ENCODE measurements at regions not wholly inside any gene's neighbourhood (a gene's known extent, or its start where the extent isn't known, plus 50 kb on each side); places are given as distances from the start of the nearest gene placed in this dataset.
"Not testable (repeated sequence)": the region's sequence is repeated elsewhere in the genome, so short reads cannot be mapped to it uniquely, and the experiment has no call there.

DNA sequence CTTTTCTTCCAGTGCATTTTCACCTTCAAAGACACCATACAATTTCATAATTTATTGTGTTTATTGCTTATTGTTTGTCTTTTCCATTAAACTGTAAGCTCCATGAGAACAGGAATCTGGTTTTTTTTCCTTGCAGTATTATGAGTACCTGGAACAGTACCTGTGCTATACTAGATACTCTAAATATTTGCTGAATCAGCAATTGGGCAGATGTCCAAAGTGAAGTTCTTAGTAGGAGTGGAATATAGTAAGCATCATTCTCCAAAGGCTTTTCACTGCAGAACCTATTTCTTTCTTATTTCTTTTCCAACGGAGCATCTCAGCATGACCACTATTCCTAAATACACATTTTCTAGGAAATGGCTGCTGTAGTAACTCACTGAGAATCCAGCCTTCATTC is 269.0 kb upstream of the CCL2 start:
- no peak for DNase-seq

DNA sequence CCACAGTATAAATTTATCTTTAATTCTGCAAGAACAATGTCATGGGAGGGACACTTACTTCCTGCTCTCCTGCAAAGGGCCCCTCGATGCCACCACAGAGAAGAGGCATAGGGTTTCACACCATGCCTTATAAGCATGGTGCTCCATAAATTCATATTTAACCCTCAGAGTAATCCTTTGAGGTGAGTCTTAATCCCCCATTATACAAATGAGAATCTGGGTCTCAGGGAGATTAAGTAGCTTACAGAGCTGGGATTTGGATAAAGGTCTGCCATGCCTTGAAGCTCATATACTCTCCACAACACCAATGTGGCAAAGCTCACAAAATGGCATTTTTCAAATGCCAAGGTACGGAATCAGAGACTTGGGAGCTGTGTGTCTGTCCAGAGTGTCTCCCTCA is 268.5 kb upstream of the CCL2 start:
- no peak for DNase-seq

DNA sequence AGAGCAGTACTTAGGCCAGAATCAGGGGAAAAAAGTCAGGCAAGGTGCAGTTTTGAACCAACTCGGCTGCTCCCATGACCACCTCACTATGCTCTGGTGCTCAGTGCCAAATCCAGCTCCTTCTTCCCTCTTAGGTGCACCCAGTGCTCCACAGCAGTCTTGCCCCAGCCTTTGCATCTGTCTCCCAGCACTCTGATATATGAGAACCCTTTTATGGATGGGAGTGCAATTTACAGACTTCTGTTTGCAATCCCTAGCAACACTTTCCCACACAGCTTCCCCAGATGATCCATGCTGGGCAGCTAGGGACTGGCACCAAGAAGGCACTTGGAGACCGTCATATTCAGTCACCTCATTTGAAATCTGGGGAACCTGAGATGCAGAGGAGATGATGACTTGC is 267.9 kb upstream of the CCL2 start:
- DNase-seq: no peak

DNA sequence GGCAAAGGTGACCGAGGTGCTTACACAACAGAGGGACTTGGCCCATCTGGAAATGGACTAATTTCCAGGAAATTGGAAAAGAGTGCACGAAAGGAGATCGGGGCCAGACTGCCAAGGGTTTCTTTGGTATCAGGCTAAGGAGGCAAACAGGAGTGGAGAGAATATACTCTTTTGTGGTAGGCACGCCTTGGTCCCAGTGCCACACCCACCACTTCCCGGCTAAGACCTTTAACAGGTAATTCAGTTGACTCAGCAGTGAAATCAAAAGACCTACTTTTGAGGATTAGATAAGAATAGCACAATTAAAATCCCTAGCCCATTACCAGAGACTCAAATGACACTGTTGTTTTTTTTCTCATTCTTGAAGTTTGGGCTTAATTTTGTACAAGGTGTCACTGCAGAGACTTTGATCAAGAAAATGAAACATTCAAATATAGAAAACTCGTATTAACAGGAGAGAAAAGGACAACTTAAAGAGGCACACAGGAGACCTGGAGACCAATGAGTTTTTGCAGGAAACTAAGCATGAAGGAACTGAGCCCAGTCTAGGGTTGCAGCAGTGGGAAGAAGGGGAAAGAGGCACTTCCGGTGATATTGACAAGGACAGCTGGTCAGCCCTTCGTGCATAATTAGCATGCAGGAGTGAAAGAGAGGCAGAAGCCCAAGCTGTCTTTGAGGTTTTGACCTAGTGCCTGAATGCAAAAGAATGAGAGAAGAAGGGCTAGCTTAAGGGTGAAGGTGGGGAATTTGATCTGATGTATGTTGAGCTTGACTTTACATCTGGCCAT is 265.5 kb upstream of the CCL2 start:
- DNase-seq: no peak

DNA sequence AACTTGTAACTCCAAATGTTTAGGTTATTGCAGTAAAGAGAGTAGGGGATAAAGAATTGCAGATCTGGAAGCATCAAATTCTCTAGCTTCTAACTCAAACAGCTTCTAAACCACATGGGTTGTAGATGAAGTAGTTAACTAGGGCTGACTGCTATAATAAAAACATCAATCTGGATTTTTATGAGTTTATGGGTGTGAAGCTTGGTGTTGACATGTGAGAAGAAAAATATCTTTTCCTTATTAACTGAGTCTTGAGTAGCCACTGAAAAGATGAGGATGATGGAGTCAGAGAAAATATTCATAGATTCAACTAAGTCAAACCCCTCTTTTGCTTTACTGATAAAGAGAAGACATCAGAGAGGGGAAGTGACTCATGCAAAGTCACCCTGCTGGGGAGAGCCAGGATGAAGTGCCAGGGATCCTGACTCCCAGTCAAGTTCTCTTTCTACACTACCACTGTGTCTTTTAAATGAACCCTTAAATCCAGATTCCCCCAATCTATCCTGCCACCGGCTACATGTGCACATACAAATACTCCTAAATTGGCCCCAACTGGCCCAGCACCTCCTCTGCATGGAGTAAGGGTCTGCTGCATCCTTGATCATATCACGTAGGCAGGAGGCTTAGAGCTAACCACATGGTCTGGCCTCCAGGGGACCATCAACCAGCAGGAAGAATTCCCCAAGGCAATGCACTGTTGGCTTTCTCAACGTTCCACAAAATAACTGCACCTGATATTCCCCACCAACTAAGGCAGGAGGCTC is 264.0 kb upstream of the CCL2 start:
- no peak for DNase-seq

DNA sequence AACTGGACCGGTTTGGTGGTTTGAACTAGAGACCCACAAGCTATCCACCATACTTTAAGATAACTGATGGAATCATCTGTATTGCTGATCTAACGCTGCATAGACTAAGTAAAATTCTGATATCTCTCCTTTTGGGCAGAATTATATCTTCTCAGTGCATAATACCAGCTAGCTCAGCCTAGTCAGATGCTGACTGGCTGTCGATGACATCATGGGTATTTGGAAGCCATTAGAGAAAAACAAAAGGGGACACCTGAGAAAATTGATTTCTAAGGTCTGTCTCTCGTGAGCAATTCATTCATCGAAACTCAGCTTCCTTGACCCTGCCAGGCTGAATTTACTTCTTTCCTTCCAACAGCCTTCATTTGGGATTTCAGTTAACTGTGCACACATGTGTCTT is 263.0 kb upstream of the CCL2 start:
- no peak for DNase-seq

DNA sequence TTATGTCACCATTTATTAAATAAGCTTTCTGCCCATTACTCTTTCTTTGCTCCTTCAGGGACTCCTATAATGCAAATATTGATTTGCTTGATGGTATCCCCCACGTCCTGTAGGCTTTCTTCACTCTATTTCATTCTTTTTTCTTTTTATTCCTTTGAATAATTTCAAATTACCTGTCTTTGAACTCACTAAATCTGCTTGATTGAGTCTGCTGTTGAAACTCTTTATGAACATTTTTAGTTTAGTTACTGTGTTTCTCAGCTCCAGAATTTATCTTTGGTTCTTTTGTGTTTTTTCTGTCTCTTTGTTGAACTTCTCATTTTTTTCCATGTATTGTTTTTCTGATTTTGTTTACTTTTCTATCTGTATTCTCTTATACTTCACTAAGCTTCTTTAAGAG is 254.4 kb upstream of the CCL2 start:
- DNase-seq: no peak

DNA sequence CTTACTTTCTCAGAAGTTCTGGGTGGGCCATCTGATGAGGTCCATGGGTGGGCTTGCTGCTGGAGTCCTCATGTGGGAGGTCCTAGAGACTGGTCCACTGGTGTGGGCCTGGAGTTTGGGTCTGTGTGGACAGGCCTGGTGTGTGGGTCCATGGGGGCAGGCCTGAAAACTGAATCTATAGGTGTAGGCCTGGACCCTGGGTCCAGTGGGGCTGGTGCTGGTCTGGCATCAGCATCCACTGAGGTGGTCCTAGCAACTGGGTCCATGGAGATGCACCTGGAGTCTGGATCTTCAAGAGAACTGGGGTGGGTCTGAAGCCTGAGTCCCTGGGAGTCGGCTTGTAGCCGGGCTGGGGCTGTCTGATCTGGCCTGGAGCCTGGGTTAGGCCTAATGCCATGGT is 253.8 kb upstream of the CCL2 start:
- DNase-seq: no peak

DNA sequence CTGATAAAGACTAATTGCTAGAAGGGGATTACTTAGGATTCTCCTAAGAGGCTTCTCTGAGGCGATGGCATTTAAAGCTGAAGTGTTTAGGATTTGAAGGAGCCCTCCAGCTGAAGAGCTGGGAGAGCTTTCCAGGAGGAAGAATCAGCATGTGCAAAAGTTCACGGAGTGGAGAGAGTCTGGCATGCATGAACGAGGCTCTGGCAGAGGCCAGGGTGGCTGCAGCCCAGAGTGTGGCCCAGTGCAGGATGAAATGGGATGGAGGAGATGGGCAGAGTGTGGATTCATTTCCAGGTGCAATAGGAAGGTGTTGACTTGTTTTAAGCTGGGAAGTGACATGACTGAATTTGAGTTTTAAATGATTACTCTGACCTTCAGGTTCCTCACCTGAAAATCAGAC is 249.0 kb upstream of the CCL2 start:
- no peak for DNase-seq

DNA sequence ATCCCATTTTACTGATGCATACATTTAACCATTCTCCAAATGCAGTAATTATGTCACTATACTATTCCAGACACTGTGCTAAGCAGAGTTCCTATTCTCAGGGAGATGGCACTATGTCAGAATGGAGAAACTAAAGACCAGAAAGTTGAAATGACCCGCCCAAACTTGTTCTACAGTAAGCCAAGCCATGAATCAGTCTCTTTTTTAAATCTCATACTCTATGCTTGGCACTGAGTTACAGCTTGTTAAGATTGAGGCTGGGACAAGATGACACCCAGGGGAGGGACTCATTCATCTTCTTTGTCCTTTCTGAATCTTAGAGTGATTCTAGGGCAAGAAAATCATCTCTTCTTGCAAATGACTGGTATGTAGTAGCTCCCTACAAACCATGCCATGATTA is 247.0 kb upstream of the CCL2 start:
- no peak for DNase-seq

DNA sequence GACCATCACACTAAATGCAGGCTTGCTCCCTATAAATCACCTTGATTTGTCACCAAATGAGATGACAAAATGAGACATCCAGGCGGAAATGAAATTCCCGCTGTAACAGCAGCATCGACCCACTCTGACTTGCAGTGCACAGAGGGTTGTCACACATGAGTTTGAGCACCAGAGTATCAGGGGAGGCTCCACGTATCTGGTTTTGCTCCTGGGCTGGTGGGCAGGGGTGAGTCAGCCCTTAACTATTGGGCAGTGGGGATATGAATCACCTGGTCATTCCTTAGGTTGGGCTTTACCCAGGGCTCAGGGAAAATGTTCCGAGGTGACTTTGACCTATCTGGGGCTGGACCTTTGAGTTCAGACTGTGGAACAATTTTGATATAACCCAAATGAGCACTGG is 245.2 kb upstream of the CCL2 start:
- no peak for DNase-seq

DNA sequence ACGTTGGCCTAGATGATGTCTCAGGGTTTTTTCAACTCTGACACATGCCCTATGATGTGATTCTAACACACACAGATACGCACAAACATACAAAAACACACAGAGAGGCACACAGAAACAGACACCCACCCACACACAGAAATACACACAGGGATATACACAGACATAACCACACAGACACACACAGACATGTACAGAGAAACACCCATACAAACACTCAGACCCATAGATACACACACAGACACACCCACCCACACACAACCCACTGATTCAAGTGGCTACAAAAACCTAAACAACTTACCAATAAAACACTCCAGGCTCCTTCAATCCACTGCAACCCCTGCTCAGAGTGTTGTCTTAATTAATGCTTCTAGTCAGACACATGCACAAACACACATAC is 244.6 kb upstream of the CCL2 start:
- DNase-seq: no peak

DNA sequence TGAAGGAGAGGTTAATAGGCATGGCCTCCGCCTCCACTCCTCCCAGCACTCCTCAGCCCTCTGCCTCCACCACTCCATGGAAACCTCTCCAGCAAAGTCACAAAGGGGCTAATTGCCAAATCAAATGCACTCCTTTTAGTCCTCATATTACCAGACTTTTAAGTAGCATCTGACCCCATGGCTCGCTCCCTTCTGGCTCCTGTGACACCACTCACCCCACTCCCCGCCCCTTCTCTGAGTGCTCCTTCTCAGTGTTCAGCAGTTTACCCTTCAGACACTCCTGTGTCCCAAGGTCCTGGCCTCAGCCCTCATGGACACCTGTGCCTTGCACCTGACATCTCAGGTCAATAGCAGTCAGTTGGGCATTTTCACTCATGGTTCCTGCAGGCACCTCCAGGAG is 243.5 kb upstream of the CCL2 start:
- no peak for DNase-seq

DNA sequence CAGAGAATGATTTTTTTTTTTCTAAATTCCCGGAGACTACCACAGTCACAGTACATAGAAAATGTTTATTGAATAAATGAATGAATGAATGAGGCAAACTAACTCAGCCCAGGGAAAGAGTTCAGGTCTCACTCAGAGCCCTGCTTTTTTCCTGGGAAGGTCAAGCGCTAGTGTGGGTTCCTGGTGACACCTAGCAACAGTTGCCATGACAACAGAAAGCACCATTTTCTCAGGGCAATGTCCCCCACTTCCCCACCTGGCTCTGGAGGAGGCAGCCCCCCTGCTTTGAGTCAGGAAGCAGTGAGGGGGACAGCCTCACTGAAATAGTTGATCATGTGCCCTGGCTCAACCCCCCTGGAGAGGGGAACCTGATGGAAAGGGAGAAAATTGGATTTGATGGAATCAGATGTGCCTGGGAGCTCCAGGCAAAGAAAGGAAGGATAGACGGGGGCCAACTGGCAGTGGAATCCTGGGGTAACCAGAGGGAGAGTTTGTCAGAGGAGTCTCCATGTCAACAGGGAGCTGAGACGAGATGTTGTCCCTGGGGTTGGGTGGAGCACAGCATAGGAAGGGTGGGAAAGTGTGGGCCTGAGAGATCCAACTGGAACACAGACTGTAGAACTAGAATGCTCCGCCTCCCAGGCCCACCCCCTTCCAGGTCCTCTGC is 242.2 kb upstream of the CCL2 start:
- no peak for DNase-seq

DNA sequence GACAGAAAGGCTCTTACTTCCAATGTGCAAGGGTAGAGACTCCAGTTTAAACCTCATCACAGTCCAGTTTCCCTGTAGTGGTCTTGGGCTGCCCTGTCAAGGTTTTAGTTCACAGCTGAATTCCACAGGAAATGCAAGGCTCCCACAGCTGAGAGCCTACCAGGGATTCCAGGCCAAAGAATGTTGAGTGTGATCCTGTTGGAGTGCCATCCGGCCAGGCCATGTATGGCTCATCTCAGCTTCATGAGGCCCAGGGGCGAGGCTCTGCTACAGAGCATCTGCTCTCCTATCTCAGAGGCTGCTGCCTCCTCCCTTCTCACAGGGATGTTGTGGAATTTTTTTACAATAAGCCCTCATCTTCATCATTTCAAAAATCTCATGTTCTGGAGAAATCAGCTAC is 239.8 kb upstream of the CCL2 start:
- no peak for DNase-seq

DNA sequence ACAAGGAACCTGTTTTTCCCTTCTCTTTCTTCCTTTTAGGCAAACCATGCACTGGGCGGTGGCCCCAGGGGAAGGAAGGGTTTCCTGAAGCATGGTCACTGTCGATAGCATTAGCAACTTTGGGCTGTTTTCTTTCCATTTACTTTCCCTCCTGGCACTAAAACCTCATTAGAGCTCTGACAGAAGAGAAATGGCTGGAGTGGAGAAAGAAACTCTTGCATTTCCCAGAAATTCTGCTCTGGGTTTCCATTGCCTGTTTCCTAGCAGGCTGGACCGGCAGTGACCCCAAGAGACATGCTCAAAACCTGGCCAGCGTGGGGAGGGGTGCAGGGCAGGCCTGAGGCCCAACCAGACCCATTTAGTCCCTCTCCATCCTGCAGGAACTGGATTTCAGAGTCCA is 230.7 kb upstream of the CCL2 start:
- no peak for DNase-seq

DNA sequence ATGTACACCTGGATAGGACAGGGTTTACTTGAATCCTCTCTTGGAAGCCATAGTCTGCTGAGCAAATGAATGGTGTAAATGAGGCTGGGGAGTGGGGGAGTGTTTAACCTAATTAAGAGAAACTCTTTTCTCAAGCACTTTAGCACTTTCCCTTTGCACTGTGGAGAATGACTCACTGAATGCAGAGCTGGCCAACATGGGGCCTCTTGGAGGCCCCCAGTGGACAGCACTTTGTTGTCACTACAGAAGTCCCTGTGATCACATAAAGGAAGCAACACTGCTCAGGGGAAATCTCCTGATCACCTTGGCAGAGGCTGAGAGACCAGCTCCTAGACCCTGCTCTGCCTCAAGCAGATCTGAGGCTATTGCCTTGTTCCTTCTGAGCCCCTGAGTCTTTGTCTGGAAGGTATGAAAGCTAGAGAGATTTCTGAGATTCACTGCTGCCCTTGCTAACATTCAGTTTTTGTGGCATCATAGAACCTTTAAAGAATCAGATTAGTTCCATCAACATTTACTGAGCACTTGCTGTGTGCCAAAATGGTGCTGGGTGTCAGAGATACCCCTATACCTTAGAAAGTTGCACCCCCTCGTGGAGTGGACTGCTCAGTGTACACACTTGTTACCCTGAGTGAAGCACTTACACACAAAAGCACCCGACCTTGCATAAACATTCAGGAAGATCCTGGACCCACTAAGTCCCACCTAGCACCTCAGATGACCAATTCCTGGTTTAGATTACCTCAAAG is 230.1 kb upstream of the CCL2 start:
- no peak for DNase-seq

DNA sequence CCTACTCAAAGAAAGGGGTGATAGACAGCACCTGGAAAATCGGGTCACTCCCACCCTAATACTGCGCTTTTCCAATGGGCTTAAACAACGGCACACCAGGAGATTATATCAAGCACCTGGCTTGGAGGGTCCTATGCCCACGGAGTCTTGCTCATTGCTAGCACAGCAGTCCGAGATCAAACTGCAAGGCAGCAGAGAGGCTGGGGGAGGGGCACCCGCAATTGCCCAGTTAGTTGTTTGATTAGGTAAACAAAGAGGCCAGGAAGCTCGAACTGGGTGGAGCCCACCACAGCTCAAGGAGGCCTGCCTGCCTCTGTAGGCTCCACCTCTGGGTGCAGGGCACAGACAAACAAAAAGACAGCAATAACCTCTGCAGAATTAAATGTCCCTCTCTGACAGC is 224.5 kb upstream of the CCL2 start:
- DNase-seq: not testable (repeated sequence)

DNA sequence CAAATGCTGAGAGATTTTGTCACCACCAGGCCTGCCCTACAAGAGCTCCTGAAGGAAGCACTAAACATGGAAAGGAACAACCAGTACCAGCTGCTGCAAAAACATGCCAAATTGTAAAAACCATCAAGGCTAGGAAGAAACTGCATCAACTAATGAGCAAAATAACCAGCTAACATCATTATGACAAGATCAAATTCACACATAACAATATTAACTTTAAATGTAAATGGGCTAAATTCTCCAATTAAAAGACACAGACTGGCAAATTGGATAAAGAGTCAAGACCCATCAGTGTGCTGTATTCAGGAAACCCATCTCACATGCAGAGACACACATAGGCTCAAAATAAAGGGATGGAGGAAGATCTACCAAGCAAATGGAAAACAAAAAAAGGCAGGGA is 222.8 kb upstream of the CCL2 start:
- not testable (repeated sequence) for DNase-seq

DNA sequence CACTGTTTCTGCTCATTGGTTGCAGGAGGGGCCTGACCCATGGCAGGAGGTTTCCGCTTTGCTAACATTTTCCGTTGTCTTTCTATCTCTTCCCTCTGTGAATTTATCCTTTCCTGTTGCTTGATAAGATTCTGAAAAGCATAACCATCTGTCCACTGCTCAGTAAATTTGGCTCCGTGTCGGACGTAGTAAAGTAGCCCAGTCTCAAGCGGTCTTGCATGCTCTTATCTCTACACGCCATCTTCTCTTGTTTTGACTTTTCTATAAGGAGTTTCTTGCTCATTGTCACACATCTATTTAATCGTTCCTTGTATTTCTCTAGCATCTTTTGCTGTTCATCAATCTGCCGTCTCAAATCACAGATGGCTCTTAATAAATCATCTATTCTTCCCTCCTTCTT is 216.3 kb upstream of the CCL2 start:
- not testable (repeated sequence) for DNase-seq

DNA sequence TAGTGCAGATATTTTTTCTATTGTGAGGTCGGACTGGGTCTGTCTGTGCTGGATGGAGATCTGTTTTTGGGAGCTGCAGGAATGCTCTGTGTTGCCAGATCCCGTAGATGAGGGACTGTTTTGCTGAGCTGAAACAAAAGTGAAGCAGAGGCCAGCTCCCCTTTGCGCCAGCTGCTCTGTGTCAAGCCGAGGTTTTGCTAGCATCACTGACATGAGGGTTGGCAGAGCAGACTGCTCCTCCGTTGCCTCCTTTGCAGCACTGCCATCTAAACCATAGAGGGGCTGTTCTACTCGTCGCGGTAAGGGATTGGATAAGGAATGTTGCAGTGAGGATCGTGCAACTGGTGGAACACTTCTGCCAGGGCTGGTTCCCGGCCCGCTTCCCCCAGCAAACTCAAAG is 215.9 kb upstream of the CCL2 start:
- not testable (repeated sequence) for DNase-seq

DNA sequence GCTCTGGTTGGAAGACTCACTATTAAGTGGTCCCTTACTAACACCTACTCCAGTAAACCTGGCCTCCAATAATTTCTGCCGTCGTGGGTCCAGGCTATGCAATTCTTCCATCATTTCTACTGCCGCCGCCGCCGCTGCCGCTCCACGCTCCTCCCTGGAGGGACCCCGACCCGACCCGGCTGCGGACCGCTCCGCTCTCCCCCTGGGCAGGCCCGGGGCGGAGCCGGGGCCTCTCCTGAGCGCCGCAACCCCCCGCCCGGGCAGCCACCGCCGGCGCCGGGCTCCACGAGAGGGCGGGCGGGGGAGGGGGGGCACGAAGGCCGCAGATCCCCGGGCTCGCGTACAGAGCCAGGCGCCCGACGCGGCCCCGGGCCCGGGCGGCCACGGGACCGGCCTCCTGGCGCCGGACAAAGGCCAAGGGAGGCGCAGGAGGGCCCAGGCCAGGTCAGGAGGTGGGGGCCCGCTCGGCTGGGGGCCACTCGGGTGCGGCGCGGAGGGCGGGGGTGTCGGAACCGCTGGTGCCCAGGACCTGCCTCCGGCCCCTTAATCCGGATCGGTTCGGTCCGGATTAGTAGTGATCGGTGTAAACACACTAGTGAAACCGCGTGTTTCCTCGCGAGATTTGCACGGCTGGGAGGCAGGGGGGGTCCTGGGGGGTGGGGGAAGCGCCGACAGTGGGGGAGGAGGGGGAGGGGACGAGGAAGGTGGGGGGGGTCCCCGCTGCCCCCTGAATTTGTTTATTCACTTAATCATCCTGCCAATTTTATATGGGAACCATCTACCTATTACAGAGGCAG is 215.1 kb upstream of the CCL2 start:
- not testable (repeated sequence) for DNase-seq

DNA sequence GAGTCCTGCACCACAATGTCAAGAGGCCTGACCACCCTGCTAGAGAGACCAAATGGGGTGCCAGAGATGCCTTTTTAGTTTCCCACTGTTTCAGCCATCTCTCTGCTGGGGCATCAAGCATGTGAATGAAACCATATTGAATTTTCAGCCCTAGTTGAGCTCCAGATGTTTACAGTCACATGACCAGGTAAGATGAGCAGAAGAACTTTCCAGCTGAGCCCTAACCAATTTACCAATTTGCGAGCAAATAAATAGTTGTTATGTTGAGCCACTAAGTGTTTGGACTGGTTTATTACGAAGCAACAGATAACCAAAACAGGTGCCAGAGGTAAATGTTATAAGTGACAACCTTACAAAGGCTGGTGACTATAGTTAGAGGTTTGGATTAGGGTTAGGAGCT is 209.1 kb upstream of the CCL2 start:
- DNase-seq: no peak

All from Kasumi-1 (cell line).